PC-3 (cell line): ENCODE measurements at regions not wholly inside any gene's neighbourhood (a gene's known extent, or its start where the extent isn't known, plus 50 kb on each side); places are given as distances from the start of the nearest gene placed in this dataset.

Source experiments
- CTCF ChIP-seq: fragments of 300-600 bp; sonication (generic); conservative IDR thresholded peaks from 2 replicates; pipeline ENCODE4 v1.5.1; 2017; ENCODE audit warnings: antibody characterized with exemption, low read depth, mild to moderate bottlenecking, low read length
- EZH2phosphoT487 ChIP-seq: fragments of 300-600 bp; sonication (generic); IDR thresholded peaks from 2 replicates; pipeline ENCODE4 v1.6.1; 2018; ENCODE audit warnings: mild to moderate bottlenecking, antibody characterized with exemption, low read length, borderline replicate concordance

GRCh38 chr11:70002433-70002832, 75.7 kb upstream of the ANO1 start:
- TF ChIP-seq CTCF (no peak), EZH2phosphoT487 (no peak)
